ENCODE measurements at regions not wholly inside any gene's neighbourhood (a gene's known extent, or its start where the extent isn't known, plus 50 kb on each side); places are given as distances from the start of the nearest gene placed in this dataset.
A peak's percentile ranks its signal among the peaks of the same experiment; 100 is the strongest.

DNA sequence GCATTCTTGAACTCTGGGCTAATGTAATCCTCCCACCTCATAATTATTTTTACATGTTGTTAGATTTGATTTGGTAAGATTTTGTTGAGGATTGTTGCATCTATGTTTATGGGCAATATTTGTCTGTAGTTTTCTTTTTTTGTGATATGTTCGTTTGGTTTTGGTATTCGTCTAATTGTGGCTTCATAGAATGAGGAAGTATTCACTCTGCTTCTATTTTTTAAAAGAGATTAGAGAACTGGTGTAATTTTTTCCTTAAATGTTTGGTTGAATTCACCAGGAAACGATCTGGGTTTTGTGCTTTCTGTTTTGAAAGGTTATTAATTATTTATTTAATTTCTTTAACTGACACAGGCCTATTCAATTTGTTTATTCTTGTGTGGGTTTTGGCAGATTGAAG, 161.2 kb upstream of the NUDT6 start:
- in situ Hi-C loops (cut with MboI; ENCODE audit: low sequenced_read_pairs), result loop anchor here (25.0 kb wide), 1 partner anchor 1179 kb away; no protein-coding TSS in a partner anchor
- H3K36me3 ChIP-seq (replicated peaks), result no peaks in the 10 kb centered on the region
- H3K4me3 ChIP-seq, result no peak overlapping the region
- DNase-seq (ENCODE audit: low spot score in 2 of 2), result no peak
- no peaks in the 10 kb centered on the region for H3K27me3 ChIP-seq (ENCODE audit: low read depth)
- H3K9me3 ChIP-seq, result no peaks in the 10 kb centered on the region
- H3K4me1 ChIP-seq, result no peaks in the 10 kb centered on the region

DNA sequence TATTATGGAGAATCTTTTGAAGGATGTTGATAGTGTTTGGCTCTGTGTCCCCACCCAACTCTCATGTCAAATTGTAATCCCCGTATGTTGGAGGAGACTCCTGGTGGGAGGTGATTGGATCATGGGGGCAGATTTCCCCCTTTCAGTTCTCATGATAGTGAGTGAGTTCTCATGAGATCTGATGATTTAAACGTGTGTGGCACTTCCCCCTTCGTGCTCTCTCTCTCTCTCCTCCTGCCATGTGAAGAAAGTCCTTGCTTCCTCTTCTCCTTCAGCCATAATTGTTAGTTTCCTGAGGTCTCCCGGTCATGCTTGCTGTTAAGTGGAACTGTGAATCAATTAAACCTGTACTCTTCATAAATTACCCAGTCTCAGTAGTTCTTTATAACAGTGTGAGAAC, 166.1 kb upstream of the NUDT6 start:
- Histone ChIP-seq H3K27me3 (ENCODE audit: low read depth) (no peaks in the 10 kb centered on the region), H3K4me1 (no peaks in the 10 kb centered on the region), H3K4me3 (no peak overlapping the region), H3K9me3 (no peaks in the 10 kb centered on the region), H3K36me3 (replicated peaks) (peaks cover 4% of the 10 kb centered on the region)
- no peak for DNase-seq (ENCODE audit: low spot score in 2 of 2)
- in situ Hi-C loops (cut with MboI; ENCODE audit: low sequenced_read_pairs), result loop anchor here (25.0 kb wide), 1 partner anchor 1174 kb away; no protein-coding TSS in a partner anchor

DNA sequence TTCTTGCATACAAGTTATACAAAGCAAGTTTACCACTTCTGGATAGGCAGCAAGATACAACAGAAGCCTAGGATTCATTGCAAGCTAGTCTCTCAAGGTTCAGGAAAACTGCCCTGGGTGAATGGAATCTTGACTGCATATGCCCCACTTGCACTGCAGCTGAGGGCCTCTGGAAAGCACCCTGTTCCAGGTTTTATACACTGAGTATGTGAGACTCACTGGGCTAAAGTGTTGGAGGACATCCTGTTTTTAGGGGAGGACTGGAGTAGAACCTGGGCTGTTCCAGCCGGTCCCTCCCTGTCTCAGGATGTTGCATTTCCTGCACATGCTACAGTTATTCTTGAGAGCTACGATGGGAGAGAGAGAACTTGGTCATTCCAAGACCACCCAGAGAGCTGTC, 168.5 kb upstream of the NUDT6 start:
- H3K4me3 ChIP-seq, result no peak overlapping the region
- no peak for DNase-seq (ENCODE audit: low spot score in 2 of 2)
- in situ Hi-C loops (cut with MboI; ENCODE audit: low sequenced_read_pairs), result loop anchor here (25.0 kb wide), 1 partner anchor 1171 kb away; no protein-coding TSS in a partner anchor
- H3K27me3 ChIP-seq (ENCODE audit: low read depth), result no peaks in the 10 kb centered on the region
- H3K4me1 ChIP-seq, result no peaks in the 10 kb centered on the region
- no peaks in the 10 kb centered on the region for H3K9me3 ChIP-seq
- peaks cover 4% of the 10 kb centered on the region for H3K36me3 ChIP-seq (replicated peaks)

DNA sequence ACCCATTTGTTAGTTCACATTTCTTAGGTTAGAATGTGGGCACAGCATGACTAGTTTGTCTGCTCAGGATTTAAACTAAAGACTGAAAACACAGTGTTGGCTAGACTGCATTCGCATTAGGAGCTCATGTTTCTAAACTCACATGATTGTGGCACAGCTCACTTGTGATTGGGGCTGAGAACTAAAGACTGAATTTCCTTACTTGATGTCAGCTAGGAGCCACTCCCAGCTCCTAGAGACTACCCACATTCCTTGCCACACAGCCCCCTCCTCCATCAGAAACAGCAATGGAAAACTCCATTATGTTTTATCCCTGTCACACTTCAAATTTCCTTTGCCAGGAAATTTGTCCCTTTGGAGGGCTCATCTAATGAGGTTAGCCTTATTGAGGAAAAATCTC, 170.2 kb upstream of the NUDT6 start:
- no peaks in the 10 kb centered on the region for H3K27me3 ChIP-seq (ENCODE audit: low read depth)
- peaks cover 4% of the 10 kb centered on the region for H3K36me3 ChIP-seq (replicated peaks)
- H3K9me3 ChIP-seq, result no peaks in the 10 kb centered on the region
- H3K4me3 ChIP-seq, result no peak overlapping the region
- no peaks in the 10 kb centered on the region for H3K4me1 ChIP-seq
- in situ Hi-C loops (cut with MboI; ENCODE audit: low sequenced_read_pairs), result loop anchor here (25.0 kb wide), 1 partner anchor 1170 kb away; no protein-coding TSS in a partner anchor
- DNase-seq (ENCODE audit: low spot score in 2 of 2), result no peak

DNA sequence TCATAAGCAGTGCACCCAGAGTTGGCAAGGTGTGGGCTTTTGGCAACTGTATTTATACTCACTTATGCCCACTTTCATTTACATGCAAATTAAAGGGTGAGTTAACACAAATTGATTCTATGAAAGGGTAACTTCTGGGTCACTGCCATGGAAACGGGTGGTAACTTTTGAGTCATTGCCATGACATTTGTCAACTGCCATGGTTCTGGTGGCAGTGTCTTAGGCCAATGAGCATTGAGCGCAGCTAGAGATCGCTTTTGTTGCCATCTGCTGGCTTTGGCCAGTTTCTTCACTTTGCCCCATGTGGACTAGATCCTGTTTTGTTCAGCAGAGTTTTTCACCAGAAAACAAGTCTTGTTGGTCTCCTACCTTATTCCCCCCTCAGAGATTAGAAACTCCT, 170.8 kb upstream of the NUDT6 start:
- Histone ChIP-seq H3K9me3 (no peaks in the 10 kb centered on the region), H3K4me3 (no peak overlapping the region), H3K4me1 (peaks cover 2% of the 10 kb centered on the region; the same call in 1 of the 2 replicates), H3K36me3 (replicated peaks) (peaks cover 4% of the 10 kb centered on the region), H3K27me3 (ENCODE audit: low read depth) (no peaks in the 10 kb centered on the region)
- DNase-seq (ENCODE audit: low spot score in 2 of 2), result no peak
- in situ Hi-C loops (cut with MboI; ENCODE audit: low sequenced_read_pairs), result loop anchor here (25.0 kb wide), 1 partner anchor 1169 kb away; no protein-coding TSS in a partner anchor

DNA sequence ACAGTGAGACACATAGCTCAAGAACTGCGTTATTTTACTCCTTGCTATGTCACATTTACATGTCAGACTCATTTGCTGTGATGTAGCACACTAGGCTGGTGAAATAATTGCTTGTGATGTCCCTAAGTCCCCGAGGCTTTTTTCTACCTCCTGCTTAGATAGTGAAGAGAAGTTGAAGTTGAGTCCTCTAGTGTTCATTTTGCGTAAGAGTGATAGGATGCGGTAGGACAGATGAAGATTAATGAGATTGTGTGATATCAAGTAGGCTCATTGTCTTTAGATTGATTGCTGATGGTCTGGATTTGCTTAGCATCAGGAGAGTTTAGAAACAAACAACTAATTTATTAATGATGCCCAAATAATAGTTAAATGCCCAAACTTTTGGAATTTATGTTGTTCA, 173.6 kb upstream of the NUDT6 start:
- no peaks in the 10 kb centered on the region for H3K27me3 ChIP-seq (ENCODE audit: low read depth)
- peaks cover 3% of the 10 kb centered on the region; the same call in 1 of the 2 replicates for H3K4me1 ChIP-seq
- H3K4me3 ChIP-seq, result no peak overlapping the region
- no peaks in the 10 kb centered on the region for H3K9me3 ChIP-seq
- DNase-seq (ENCODE audit: low spot score in 2 of 2), result peak in 1 of 2 experiments; percentile 43
- H3K36me3 ChIP-seq (replicated peaks), result no peaks in the 10 kb centered on the region; the same call in none of the 2 replicates
- in situ Hi-C loops (cut with MboI; ENCODE audit: low sequenced_read_pairs), result loop anchor here (25.0 kb wide), 1 partner anchor 1166 kb away; no protein-coding TSS in a partner anchor

DNA sequence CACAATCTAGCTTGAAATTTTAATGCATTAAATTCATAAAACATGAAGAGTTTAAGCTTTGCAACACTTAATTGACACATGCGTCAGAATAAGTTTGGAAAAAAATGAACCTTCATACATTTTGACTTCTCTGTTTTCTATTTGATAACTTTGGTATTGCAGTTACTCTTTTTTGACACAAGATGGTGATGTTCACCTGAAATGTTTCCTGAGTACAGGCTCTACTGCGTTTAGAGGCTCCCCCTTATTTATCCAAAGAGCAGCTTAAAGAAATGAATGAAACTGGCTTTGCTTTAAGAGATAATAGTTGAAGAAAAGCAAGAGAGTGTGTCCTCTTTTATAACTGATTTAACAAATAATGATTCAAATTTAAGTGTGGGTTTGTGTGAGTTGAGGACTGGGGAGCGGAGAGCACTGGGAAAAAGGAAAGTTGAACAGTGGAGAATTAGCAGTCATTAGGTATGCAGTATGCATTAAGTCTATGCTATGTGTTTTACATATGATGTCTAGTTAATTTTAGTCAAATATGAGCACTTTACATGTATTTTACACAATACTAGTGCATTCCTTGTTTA, 180.6 kb upstream of the NUDT6 start:
- DNase-seq (ENCODE audit: low spot score in 2 of 2), result peak in 1 of 2 experiments; percentile 45
- Histone ChIP-seq H3K27me3 (ENCODE audit: low read depth) (no peaks in the 10 kb centered on the region), H3K4me3 (no peak overlapping the region), H3K36me3 (replicated peaks) (no peaks in the 10 kb centered on the region), H3K9me3 (no peaks in the 10 kb centered on the region), H3K4me1 (peaks cover 3% of the 10 kb centered on the region; the same call in 1 of the 2 replicates)
- in situ Hi-C loops (cut with MboI; ENCODE audit: low sequenced_read_pairs), result loop anchor here (25.0 kb wide), 1 partner anchor 1009 kb away; no protein-coding TSS in a partner anchor

DNA sequence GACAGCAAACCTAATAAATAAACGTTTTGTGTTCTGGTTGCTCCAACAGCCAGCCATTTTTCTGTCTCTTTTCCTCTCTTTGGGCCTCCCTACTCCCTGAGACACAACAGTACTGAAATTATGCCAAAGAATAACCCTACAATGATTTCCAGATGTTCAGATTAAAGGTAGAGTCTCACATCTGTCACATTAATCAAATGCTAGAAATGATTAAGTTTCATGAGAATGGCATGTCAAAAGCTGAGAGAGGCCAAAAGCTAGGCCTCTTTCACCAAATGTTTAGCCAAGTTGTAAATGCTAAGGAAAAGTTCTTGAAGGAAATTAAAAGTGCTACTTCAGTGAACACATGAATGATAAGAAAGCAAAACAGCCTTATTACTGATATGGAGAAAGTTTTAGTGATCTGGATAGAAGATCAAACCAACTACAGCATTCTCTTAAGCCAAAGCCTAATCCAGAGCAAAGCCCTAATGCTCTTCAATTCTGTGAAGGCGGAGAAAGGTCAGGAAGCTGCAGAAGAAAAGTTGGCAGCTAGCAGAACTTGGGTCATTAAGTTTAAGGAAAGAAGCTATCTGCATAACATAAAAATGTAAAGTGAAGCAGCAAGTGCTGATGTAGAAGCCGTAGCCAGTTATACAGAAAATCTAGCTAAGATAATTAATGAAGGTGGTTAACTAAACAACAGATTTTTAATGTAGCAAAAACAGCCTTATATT, 182.1 kb upstream of the NUDT6 start:
- Histone ChIP-seq H3K9me3 (no peaks in the 10 kb centered on the region), H3K36me3 (replicated peaks) (no peaks in the 10 kb centered on the region), H3K27me3 (ENCODE audit: low read depth) (no peaks in the 10 kb centered on the region), H3K4me1 (no peaks in the 10 kb centered on the region), H3K4me3 (no peak overlapping the region)
- in situ Hi-C loops (cut with MboI; ENCODE audit: low sequenced_read_pairs), result loop anchor here (25.0 kb wide), 1 partner anchor 1008 kb away; no protein-coding TSS in a partner anchor
- DNase-seq (ENCODE audit: low spot score in 2 of 2), result no peak

DNA sequence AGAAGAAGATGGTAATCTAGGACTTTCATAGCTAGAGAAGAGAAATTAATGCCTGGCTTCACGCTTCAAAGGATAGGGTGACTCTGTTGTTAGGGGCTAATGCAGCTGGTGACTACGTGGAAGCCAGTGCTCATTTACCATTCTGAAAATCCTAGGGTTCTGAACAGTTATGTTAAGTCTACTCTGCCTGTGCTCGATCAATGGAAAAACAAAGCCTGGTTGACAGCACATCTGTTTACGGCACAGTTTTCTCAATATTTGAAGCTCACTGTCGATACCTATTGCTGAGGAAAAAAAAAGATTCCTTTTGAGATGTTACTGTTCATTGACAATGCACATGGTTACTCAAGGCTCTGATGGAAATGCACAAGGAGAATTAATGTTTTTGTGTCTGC, 182.6 kb upstream of the NUDT6 start:
- no peak overlapping the region for H3K4me3 ChIP-seq
- H3K9me3 ChIP-seq, result no peaks in the 10 kb centered on the region
- H3K27me3 ChIP-seq (ENCODE audit: low read depth), result no peaks in the 10 kb centered on the region
- H3K4me1 ChIP-seq, result no peaks in the 10 kb centered on the region
- in situ Hi-C loops (cut with MboI; ENCODE audit: low sequenced_read_pairs), result loop anchor here (25.0 kb wide), 1 partner anchor 1007 kb away; no protein-coding TSS in a partner anchor
- no peaks in the 10 kb centered on the region for H3K36me3 ChIP-seq (replicated peaks)
- DNase-seq (ENCODE audit: low spot score in 2 of 2), result no peak

DNA sequence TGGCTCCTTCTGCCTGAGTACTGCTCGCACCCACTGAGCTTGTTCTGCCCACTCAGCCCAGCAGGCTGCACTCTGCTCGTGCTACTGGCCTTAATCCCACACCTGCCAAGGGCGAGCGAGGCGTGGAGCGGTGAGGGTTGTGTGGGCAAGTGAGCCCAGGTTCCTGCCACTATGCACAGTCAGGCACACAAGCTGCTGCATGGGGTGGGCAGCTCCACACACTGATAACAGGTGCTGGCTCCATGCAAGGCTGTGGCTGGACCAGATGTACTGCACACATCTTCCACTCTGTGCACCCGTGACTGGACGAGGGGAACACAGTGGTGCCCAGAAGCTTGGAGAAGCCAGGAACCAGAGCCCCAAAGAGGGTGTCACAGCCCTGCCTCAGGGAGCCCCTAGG, 184.3 kb upstream of the NUDT6 start:
- no peaks in the 10 kb centered on the region for H3K27me3 ChIP-seq (ENCODE audit: low read depth)
- no peaks in the 10 kb centered on the region for H3K4me1 ChIP-seq
- H3K4me3 ChIP-seq, result no peak overlapping the region
- in situ Hi-C loops (cut with MboI; ENCODE audit: low sequenced_read_pairs), result loop anchor here (25.0 kb wide), 1 partner anchor 1006 kb away; no protein-coding TSS in a partner anchor
- no peaks in the 10 kb centered on the region for H3K36me3 ChIP-seq (replicated peaks)
- no peak for DNase-seq (ENCODE audit: low spot score in 2 of 2)
- no peaks in the 10 kb centered on the region for H3K9me3 ChIP-seq

DNA sequence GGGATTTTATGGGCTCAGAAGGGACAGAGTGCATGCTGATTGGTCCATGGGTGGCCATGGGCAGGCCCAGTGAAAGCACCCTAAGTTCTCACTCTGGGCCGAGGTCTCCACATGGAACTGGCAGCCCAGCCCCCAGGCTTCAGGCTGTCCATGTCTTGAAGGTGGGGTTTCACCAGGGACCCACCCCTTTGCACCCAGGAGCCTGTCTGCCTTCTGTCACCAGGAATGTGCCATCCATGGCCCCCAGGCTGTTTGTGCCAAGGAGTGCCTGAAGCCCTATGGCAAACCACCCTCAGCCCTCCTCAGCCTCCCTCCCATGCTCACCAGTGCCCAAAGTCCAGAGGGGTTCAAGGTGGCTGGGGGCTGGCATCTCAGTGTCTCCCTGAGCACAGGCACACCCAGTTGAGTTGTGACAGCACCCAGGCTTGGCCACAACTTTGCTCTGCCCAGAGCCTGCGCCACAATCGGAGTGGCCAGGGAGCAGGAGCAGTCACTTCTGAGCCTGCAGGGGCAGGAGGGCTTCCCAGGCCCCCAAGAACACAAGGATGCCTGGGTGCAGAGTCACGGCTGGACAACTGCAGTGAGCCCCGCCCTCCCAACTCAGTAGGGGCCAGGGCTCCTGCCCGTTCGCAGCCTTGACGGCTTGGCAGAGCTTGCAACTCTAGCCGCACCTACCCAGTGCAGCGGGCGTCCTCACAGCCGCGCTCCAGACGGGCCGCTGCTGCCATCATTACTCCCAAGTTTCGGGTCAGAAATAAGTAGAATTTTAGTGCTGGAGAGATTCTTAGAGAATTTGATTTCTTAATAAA, 185.3 kb upstream of the NUDT6 start:
- no peaks in the 10 kb centered on the region for H3K9me3 ChIP-seq
- H3K4me3 ChIP-seq, result no peak overlapping the region
- DNase-seq (ENCODE audit: low spot score in 2 of 2), result no peak
- in situ Hi-C loops (cut with MboI; ENCODE audit: low sequenced_read_pairs), result loop anchor here (25.0 kb wide), 1 partner anchor 1005 kb away; no protein-coding TSS in a partner anchor
- H3K4me1 ChIP-seq, result no peaks in the 10 kb centered on the region
- no peaks in the 10 kb centered on the region for H3K36me3 ChIP-seq (replicated peaks)
- no peaks in the 10 kb centered on the region for H3K27me3 ChIP-seq (ENCODE audit: low read depth)

DNA sequence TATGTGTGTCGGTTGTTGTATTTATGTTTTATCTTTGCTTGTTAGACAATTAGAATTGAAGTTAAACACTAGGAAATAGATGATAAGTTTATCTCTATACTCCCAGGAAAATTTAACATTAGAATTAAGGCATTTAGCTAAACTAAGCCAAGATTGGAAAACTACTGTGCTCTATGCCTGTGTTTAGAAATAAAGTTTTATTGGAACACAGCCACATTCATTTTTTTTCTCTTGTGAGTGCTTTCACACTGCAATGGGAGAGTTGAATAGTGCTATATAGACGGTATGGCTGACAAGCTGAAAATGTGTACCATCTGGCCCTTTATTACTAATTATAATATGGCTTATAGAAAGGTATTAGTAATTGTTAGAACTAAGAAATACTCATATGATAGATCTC, 186.7 kb upstream of the NUDT6 start:
- no peaks in the 10 kb centered on the region for H3K4me1 ChIP-seq
- in situ Hi-C loops (cut with MboI; ENCODE audit: low sequenced_read_pairs), result loop anchor here (25.0 kb wide), 1 partner anchor 1003 kb away; no protein-coding TSS in a partner anchor
- DNase-seq (ENCODE audit: low spot score in 2 of 2), result no peak
- no peaks in the 10 kb centered on the region for H3K36me3 ChIP-seq (replicated peaks)
- H3K27me3 ChIP-seq (ENCODE audit: low read depth), result no peaks in the 10 kb centered on the region
- no peak overlapping the region for H3K4me3 ChIP-seq
- H3K9me3 ChIP-seq, result no peaks in the 10 kb centered on the region

DNA sequence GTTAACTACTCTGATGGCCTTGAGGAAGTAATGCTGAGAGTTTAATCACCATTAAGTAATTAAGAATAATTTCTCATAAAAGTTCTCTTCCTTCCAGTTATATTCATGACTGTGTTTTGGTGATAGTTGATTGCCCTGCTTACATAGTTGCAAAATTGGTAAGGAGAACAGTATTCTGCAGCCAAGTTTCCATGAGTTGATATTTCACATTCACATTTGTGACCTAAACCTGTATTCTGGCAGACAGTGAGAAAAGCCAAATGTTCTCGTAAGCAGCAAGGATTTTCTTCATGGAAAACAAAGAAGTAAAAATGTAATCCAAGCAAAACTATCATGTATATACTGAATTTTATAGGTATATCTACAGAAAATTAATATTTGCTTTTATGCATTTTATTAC, 187.8 kb upstream of the NUDT6 start:
- Histone ChIP-seq H3K4me3 (no peak overlapping the region), H3K9me3 (no peaks in the 10 kb centered on the region), H3K27me3 (ENCODE audit: low read depth) (no peaks in the 10 kb centered on the region), H3K36me3 (replicated peaks) (no peaks in the 10 kb centered on the region), H3K4me1 (no peaks in the 10 kb centered on the region)
- no peak for DNase-seq (ENCODE audit: low spot score in 2 of 2)
- in situ Hi-C loops (cut with MboI; ENCODE audit: low sequenced_read_pairs), result loop anchor here (25.0 kb wide), 1 partner anchor 1002 kb away; no protein-coding TSS in a partner anchor

Measured in HAP-1 (cell line).